ENCODE measurements at regions not wholly inside any gene's neighbourhood (a gene's known extent, or its start where the extent isn't known, plus 50 kb on each side); places are given as distances from the start of the nearest gene placed in this dataset.

DNA sequence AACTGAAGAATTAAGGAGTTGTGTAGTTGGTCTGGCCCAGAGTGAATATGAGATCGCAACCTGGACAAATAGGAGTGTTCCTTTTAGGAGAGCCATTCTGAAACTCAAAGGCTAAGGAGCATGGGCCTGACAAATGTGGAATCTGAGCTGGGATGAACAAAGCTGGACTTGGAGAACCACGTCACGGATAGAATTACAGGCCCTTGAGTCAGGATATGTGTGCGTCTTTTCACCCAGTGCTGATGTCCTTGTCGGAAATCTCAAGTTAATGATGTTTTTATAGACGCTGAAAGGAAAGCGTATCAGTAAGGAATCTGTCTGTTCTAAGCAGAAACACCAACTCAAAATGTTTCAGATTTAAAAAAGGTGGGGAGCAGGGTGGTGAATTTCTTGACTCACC, 173.8 kb upstream of the ZKSCAN2 start:
- Histone ChIP-seq H4K20me1 (replicated peaks; ENCODE audit: insufficient read depth) (no peaks in the 10 kb centered on the region), H3K36me3 (ENCODE audit: insufficient read depth) (0 out of 2 replicates have a peak, but pooled peaks cover 4% of the 10 kb centered on the region), H2AFZ (no peak overlapping the region), H3K4me1 (ENCODE audit: insufficient read depth) (no peaks in the 10 kb centered on the region), H3K4me2 (no peak overlapping the region), H3K27ac (ENCODE audit: low read depth) (no peak overlapping the region), H3K27me3 (ENCODE audit: insufficient read depth) (no peaks in the 10 kb centered on the region), H3F3A (replicated peaks; ENCODE audit: low read depth) (no peaks in the 10 kb centered on the region), H3K9me2 (ENCODE audit: insufficient read depth) (no peaks in the 10 kb centered on the region), H3K79me2 (replicated peaks; ENCODE audit: insufficient read depth) (no peaks in the 10 kb centered on the region), H3K4me3 (no peak overlapping the region)
- TF ChIP-seq, protein P1, sequence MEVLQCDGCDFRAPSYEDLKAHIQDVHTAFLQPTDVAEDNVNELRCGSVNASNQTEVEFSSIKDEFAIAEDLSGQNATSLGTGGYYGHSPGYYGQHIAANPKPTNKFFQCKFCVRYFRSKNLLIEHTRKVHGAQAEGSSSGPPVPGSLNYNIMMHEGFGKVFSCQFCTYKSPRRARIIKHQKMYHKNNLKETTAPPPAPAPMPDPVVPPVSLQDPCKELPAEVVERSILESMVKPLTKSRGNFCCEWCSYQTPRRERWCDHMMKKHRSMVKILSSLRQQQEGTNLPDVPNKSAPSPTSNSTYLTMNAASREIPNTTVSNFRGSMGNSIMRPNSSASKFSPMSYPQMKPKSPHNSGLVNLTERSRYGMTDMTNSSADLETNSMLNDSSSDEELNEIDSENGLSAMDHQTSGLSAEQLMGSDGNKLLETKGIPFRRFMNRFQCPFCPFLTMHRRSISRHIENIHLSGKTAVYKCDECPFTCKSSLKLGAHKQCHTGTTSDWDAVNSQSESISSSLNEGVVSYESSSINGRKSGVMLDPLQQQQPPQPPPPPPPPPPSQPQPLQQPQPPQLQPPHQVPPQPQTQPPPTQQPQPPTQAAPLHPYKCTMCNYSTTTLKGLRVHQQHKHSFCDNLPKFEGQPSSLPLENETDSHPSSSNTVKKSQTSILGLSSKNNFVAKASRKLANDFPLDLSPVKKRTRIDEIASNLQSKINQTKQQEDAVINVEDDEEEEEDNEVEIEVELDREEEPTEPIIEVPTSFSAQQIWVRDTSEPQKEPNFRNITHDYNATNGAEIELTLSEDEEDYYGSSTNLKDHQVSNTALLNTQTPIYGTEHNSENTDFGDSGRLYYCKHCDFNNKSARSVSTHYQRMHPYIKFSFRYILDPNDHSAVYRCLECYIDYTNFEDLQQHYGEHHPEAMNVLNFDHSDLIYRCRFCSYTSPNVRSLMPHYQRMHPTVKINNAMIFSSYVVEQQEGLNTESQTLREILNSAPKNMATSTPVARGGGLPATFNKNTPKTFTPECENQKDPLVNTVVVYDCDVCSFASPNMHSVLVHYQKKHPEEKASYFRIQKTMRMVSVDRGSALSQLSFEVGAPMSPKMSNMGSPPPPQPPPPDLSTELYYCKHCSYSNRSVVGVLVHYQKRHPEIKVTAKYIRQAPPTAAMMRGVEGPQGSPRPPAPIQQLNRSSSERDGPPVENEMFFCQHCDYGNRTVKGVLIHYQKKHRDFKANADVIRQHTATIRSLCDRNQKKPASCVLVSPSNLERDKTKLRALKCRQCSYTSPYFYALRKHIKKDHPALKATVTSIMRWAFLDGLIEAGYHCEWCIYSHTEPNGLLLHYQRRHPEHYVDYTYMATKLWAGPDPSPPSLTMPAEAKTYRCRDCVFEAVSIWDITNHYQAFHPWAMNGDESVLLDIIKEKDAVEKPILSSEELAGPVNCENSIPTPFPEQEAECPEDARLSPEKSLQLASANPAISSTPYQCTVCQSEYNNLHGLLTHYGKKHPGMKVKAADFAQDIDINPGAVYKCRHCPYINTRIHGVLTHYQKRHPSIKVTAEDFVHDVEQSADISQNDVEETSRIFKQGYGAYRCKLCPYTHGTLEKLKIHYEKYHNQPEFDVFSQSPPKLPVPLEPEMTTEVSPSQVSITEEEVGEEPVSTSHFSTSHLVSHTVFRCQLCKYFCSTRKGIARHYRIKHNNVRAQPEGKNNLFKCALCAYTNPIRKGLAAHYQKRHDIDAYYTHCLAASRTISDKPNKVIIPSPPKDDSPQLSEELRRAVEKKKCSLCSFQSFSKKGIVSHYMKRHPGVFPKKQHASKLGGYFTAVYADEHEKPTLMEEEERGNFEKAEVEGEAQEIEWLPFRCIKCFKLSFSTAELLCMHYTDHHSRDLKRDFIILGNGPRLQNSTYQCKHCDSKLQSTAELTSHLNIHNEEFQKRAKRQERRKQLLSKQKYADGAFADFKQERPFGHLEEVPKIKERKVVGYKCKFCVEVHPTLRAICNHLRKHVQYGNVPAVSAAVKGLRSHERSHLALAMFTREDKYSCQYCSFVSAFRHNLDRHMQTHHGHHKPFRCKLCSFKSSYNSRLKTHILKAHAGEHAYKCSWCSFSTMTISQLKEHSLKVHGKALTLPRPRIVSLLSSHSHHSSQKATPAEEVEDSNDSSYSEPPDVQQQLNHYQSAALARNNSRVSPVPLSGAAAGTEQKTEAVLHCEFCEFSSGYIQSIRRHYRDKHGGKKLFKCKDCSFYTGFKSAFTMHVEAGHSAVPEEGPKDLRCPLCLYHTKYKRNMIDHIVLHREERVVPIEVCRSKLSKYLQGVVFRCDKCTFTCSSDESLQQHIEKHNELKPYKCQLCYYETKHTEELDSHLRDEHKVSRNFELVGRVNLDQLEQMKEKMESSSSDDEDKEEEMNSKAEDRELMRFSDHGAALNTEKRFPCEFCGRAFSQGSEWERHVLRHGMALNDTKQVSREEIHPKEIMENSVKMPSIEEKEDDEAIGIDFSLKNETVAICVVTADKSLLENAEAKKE (CRISPR knock-in tag; IDR thresholded peaks at IDR 0.05): no peak
- TF ChIP-seq STAT1 (IDR thresholded peaks at IDR 0.05; ENCODE audit: unreplicated experiment): no peak
- no peak for TF ChIP-seq EZH2phosphoT487 (IDR thresholded peaks at IDR 0.05; ENCODE audit: unreplicated experiment)
- no peak for TF ChIP-seq CREB1 (CRISPR knock-in tag; IDR thresholded peaks at IDR 0.05; ENCODE audit: low read depth)
- TF ChIP-seq ZNF331 (CRISPR knock-in tag; IDR thresholded peaks at IDR 0.05; ENCODE audit: low read depth): no peak
- TF ChIP-seq, protein P2, sequence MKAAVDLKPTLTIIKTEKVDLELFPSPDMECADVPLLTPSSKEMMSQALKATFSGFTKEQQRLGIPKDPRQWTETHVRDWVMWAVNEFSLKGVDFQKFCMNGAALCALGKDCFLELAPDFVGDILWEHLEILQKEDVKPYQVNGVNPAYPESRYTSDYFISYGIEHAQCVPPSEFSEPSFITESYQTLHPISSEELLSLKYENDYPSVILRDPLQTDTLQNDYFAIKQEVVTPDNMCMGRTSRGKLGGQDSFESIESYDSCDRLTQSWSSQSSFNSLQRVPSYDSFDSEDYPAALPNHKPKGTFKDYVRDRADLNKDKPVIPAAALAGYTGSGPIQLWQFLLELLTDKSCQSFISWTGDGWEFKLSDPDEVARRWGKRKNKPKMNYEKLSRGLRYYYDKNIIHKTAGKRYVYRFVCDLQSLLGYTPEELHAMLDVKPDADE (IDR thresholded peaks at IDR 0.05): no peak
- TF ChIP-seq, protein P3, sequence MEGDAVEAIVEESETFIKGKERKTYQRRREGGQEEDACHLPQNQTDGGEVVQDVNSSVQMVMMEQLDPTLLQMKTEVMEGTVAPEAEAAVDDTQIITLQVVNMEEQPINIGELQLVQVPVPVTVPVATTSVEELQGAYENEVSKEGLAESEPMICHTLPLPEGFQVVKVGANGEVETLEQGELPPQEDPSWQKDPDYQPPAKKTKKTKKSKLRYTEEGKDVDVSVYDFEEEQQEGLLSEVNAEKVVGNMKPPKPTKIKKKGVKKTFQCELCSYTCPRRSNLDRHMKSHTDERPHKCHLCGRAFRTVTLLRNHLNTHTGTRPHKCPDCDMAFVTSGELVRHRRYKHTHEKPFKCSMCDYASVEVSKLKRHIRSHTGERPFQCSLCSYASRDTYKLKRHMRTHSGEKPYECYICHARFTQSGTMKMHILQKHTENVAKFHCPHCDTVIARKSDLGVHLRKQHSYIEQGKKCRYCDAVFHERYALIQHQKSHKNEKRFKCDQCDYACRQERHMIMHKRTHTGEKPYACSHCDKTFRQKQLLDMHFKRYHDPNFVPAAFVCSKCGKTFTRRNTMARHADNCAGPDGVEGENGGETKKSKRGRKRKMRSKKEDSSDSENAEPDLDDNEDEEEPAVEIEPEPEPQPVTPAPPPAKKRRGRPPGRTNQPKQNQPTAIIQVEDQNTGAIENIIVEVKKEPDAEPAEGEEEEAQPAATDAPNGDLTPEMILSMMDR (conservative IDR thresholded peaks at IDR 0.05; ENCODE audit: low read depth in 2 of 2): no peak
- no peak for TF ChIP-seq EZH2 (IDR thresholded peaks at IDR 0.05; ENCODE audit: low read depth, unreplicated experiment)
- TF ChIP-seq JUNB (IDR thresholded peaks at IDR 0.05; ENCODE audit: unreplicated experiment): no peak
- no peak for TF ChIP-seq NANOG (IDR thresholded peaks at IDR 0.05; ENCODE audit: borderline replicate concordance)
- no peak for TF ChIP-seq ZNF114 (CRISPR knock-in tag; IDR thresholded peaks at IDR 0.05)
- TF ChIP-seq, protein P4, sequence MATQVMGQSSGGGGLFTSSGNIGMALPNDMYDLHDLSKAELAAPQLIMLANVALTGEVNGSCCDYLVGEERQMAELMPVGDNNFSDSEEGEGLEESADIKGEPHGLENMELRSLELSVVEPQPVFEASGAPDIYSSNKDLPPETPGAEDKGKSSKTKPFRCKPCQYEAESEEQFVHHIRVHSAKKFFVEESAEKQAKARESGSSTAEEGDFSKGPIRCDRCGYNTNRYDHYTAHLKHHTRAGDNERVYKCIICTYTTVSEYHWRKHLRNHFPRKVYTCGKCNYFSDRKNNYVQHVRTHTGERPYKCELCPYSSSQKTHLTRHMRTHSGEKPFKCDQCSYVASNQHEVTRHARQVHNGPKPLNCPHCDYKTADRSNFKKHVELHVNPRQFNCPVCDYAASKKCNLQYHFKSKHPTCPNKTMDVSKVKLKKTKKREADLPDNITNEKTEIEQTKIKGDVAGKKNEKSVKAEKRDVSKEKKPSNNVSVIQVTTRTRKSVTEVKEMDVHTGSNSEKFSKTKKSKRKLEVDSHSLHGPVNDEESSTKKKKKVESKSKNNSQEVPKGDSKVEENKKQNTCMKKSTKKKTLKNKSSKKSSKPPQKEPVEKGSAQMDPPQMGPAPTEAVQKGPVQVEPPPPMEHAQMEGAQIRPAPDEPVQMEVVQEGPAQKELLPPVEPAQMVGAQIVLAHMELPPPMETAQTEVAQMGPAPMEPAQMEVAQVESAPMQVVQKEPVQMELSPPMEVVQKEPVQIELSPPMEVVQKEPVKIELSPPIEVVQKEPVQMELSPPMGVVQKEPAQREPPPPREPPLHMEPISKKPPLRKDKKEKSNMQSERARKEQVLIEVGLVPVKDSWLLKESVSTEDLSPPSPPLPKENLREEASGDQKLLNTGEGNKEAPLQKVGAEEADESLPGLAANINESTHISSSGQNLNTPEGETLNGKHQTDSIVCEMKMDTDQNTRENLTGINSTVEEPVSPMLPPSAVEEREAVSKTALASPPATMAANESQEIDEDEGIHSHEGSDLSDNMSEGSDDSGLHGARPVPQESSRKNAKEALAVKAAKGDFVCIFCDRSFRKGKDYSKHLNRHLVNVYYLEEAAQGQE (IDR thresholded peaks at IDR 0.05; ENCODE audit: unreplicated experiment): no peak
- no peak for TF ChIP-seq POLR2AphosphoS5 (IDR thresholded peaks at IDR 0.05; ENCODE audit: low read depth)
- Mint-ChIP-seq H3K27me3 (ENCODE audit: insufficient read depth, low read depth, poor library complexity) (peaks cover 4% of the 10 kb centered on the region), H3K4me1 (0 out of 3 replicates have a peak, but pooled peaks cover 2% of the 10 kb centered on the region), H3K4me3 (no peak overlapping the region), H3K36me3 (ENCODE audit: low read depth) (no peaks in the 10 kb centered on the region; the same call in 2 of the 3 replicates), H3K27ac (no peak overlapping the region), H3K9me3 (peaks cover 84% of the 10 kb centered on the region)
- no peak for DNase-seq (ENCODE audit: low spot score)
- no peak for ATAC-seq

All from GM23338 (cell line).